AG10803 (cell line): ENCODE measurements at regions not wholly inside any gene's neighbourhood (a gene's known extent, or its start where the extent isn't known, plus 50 kb on each side); places are given as distances from the start of the nearest gene placed in this dataset.

Experiments used
- DNase-seq: peaks from one replicate; pipeline ENCODE4 v3.0.0; 2010; ENCODE audit warnings: low read depth
- H3K4me3 ChIP-seq: 2 replicates; pipeline ENCODE4 v1.5.1; 2011; ENCODE audit warnings: mild to moderate bottlenecking, low read length, control low read depth
- TF ChIP-seq, protein P1 (sequence below): conservative IDR thresholded peaks from 2 replicates; pipeline ENCODE4 v1.5.1; 2011; ENCODE audit warnings: mild to moderate bottlenecking, low read length, control low read depth, inconsistent platforms

DNA sequence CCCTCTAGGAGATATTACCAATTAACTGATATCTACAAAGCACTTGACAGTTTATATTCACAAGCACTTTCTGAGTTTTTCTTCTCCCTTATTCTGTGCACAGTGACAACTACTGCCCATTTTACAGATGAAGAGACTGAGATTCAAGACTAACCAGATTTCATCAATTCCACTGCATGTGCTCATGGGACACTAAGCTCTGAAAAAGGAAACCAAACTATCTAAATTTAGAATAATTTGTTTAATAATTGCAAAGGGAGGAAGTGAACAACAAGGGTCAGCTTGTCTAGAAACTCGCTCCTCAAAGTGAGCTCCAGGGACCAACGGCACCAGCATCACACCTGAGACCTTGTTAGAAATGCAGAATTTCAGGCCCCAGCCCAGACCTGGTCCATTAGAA lies 50.8 kb upstream of the MYLIP start:
- DNase-seq, result no peak
- TF ChIP-seq, protein P1, sequence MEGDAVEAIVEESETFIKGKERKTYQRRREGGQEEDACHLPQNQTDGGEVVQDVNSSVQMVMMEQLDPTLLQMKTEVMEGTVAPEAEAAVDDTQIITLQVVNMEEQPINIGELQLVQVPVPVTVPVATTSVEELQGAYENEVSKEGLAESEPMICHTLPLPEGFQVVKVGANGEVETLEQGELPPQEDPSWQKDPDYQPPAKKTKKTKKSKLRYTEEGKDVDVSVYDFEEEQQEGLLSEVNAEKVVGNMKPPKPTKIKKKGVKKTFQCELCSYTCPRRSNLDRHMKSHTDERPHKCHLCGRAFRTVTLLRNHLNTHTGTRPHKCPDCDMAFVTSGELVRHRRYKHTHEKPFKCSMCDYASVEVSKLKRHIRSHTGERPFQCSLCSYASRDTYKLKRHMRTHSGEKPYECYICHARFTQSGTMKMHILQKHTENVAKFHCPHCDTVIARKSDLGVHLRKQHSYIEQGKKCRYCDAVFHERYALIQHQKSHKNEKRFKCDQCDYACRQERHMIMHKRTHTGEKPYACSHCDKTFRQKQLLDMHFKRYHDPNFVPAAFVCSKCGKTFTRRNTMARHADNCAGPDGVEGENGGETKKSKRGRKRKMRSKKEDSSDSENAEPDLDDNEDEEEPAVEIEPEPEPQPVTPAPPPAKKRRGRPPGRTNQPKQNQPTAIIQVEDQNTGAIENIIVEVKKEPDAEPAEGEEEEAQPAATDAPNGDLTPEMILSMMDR, result no peak

DNA sequence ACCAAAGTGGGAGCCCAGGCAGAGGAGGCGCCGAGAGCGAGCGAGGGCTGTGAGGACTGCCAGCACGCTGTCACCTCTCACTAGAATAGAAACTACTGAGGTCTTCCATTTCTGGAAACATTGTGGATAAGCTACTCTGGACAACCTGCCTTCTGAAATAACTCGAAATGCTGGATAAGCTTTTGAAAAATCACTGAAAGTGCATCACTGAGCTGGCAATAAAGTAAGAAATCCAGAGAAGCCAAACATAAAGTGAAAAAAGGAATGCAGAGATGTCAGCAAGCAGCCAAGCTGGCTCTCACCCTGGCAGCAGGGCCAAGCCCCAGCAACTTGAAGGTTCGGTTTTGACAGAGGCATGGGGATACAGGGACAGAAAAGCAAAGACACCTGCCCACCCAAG lies 59.2 kb upstream of the MYLIP start:
- TF ChIP-seq, protein P1, result no peak
- no peak for DNase-seq
- H3K4me3 ChIP-seq, result no peak overlapping the region

More for the DNA sequence above, 50.8 kb upstream of the MYLIP start:
- no peak overlapping the region for H3K4me3 ChIP-seq

DNA sequence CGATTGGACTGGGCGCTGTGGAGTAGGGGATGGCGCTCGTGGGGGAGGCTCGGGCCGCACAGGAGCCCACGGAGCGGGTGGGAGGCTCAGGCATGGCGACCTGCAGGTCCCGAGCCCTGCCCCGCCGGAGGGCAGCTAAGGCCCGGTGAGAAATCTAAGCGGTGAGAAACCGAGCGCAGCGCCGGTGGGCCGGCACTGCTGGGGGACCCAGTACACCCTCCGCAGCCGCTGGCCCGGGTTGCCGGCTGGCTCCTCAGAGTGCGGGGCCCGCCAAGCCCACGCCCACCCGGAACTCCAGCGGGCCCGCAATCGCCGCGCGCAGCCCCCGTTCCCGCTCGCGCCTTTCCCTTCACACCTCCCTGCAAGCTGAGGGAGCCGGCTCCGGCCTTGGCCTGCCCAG lies 59.7 kb upstream of the MYLIP start:
- no peak overlapping the region for H3K4me3 ChIP-seq
- TF ChIP-seq, protein P1, result no peak
- no peak for DNase-seq

DNA sequence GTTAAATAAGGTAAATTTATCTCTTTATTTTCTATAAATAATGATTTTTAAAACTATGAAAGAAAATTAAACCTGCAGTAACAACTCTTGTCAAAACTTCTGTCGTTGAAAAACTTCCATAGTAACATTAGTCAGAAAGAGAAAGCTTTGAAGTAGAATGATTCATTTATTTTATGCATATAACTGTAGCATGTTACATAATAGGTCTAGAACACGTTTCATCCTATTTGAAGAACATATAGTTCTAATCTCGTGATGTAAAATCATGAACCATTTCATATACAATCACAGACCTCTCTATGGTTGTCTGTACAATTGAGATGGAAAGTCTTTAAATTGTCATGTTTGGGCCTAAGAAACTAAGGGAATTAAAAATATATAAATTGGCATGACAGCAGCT lies 61.3 kb upstream of the MYLIP start:
- no peak overlapping the region for H3K4me3 ChIP-seq
- TF ChIP-seq, protein P1, result no peak
- no peak for DNase-seq

DNA sequence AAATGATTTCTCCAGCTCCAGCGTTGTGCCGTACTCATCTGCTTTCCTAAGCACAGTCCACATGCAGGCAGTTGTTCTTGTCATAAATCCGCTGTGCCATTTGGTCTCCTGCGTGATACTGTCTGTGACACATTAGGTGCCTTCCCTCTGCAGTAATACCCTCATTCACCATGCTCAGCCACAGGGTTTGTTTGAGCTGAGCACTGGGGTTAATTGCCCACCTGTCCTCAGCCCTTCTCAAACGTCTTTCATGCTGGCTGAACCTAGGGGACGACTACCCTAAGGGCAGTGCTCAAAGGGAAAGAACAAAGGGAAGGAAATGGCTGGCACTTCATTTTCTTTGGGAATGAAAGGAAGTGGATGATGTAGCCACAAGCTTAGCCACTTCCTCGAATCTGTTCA lies 64.2 kb upstream of the MYLIP start:
- TF ChIP-seq, protein P1, result no peak
- H3K4me3 ChIP-seq, result no peak overlapping the region
- DNase-seq, result no peak

DNA sequence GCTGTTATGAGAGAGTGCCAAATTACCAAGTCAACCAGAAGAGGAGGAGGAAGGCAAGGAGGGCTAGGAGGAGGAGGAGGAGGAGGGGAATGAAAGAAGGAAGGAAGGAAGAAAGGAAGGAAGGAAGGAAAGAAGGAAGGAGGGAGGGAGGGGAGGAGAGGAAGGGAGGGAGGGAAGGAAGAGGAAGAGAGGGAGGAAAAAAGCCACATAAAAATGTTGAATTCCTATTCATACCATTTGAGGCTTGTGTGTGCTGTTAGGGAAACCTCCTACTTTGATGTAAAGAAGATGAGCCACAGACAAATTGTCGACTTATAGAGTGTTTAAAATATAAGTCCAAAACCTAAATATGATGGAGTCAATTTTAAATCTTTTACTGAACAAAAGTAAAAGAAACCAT lies 65.3 kb upstream of the MYLIP start:
- TF ChIP-seq, protein P1, result no peak
- H3K4me3 ChIP-seq, result no peak overlapping the region
- DNase-seq, result no peak

DNA sequence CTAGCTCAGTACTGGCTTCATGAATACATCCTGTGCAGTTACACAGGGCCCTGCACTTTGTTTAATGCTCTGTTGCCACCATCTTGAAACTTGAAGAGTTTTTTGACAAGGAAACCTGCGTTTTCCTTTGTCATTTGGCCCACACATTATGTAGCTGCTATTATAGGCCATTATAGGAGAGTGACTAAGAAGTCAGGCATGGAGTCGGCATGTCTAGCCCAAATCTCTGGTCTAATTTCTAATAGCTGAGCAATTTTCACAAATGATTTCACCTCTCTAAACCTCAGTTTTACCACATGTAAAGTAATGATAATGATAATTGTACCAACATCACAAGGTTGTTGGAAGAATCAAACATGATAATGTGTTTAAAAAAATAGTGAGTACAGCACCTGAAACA lies 67.1 kb upstream of the MYLIP start:
- H3K4me3 ChIP-seq, result no peak overlapping the region
- TF ChIP-seq, protein P1, result no peak
- no peak for DNase-seq
